Hepatocyte (in vitro differentiated cells): ENCODE measurements at regions not wholly inside any gene's neighbourhood (a gene's known extent, or its start where the extent isn't known, plus 50 kb on each side); places are given as distances from the start of the nearest gene placed in this dataset.

ENCODE experiments used
- DNase-seq: peaks from one replicate; pipeline ENCODE4 v3.0.0-alpha.2; 2016; ENCODE audit warnings: low spot score
- H2AFZ ChIP-seq: fragments of 200-600 bp; sonication (generic); 2 replicates; pipeline ENCODE4 v1.6.0; 2016; ENCODE audit warnings: antibody characterized with exemption, mild to moderate bottlenecking
- H3K27ac ChIP-seq: fragments of 200-600 bp; sonication (generic); 2 replicates; pipeline ENCODE4 v1.5.1; 2016; ENCODE audit warnings: mild to moderate bottlenecking
- H3K27me3 ChIP-seq: fragments of 200-600 bp; sonication (generic); 2 replicates; pipeline ENCODE4 v1.6.1; 2016
- H3K36me3 ChIP-seq: fragments of 200-600 bp; sonication (generic); replicated peaks from 2 replicates; pipeline ENCODE4 v1.5.1; 2016; ENCODE audit warnings: low read depth; ENCODE audit not compliant: insufficient read depth
- H3K4me1 ChIP-seq: fragments of 200-600 bp; sonication (generic); 2 replicates; pipeline ENCODE4 v1.5.1; 2016; ENCODE audit warnings: mild to moderate bottlenecking, moderate library complexity; ENCODE audit not compliant: insufficient read depth
- H3K4me2 ChIP-seq: fragments of 200-600 bp; sonication (generic); 2 replicates; pipeline ENCODE4 v1.6.0; 2016
- H3K4me3 ChIP-seq: fragments of 200-600 bp; sonication (generic); 2 replicates; pipeline ENCODE4 v1.5.1; 2016; ENCODE audit warnings: mild to moderate bottlenecking
- H3K79me2 ChIP-seq: fragments of 200-600 bp; sonication (generic); 2 replicates; pipeline ENCODE4 v1.6.0; 2017; ENCODE audit warnings: mild to moderate bottlenecking
- H3K9me2 ChIP-seq: fragments of 200-600 bp; sonication (generic); replicated peaks from 2 replicates; pipeline ENCODE4 v1.6.0; 2017; ENCODE audit warnings: mild to moderate bottlenecking; ENCODE audit not compliant: insufficient read depth
- H3K9me3 ChIP-seq: fragments of 200-600 bp; sonication (generic); 2 replicates; pipeline ENCODE4 v1.5.1; 2016; ENCODE audit warnings: low read depth, mild to moderate bottlenecking
- H4K20me1 ChIP-seq: fragments of 200-600 bp; sonication (generic); 2 replicates; pipeline ENCODE4 v1.6.0; 2016; ENCODE audit warnings: mild to moderate bottlenecking; ENCODE audit not compliant: insufficient read depth, poor library complexity, severe bottlenecking
- CTCF ChIP-seq: fragments of 200-600 bp; sonication (generic); IDR thresholded peaks from 2 replicates; pipeline ENCODE4 v1.5.1; 2016; ENCODE audit warnings: antibody characterized with exemption, mild to moderate bottlenecking; ENCODE audit not compliant: poor library complexity
- EZH2 ChIP-seq: fragments of 200-600 bp; sonication (generic); IDR thresholded peaks from 2 replicates; pipeline ENCODE4 v1.6.1; 2016; ENCODE audit warnings: antibody characterized with exemption, mild to moderate bottlenecking, borderline replicate concordance
- EZH2phosphoT487 ChIP-seq: fragments of 200-600 bp; sonication (generic); IDR thresholded peaks from one replicate; pipeline ENCODE4 v1.6.1; 2018; ENCODE audit warnings: antibody characterized with exemption, mild to moderate bottlenecking, low read depth, moderate library complexity; ENCODE audit not compliant: unreplicated experiment, severe bottlenecking
- WGBS: methylation state at CpG from one replicate; pipeline ENCODE4 v1.1.6; 2016; ENCODE audit warnings: low lambda C conversion rate; ENCODE audit errors: missing lambda C conversion rate; 5-methylcytosine and 5-hydroxymethylcytosine counted together

- H3K9me2 ChIP-seq, result no peaks in the 10 kb centered on the region
- 50% methylated on average over 2 of the region's 2 CpGs for WGBS
- H4K20me1 ChIP-seq, result no peaks in the 10 kb centered on the region
- H3K4me1 ChIP-seq, result peaks cover 9% of the 10 kb centered on the region
- TF ChIP-seq EZH2 (no peak), CTCF (no peak), EZH2phosphoT487 (no peak)
- H3K9me3 ChIP-seq, result no peaks in the 10 kb centered on the region
- no peak overlapping the region for H3K27ac ChIP-seq
- H3K4me2 ChIP-seq, result no peak overlapping the region
- H3K79me2 ChIP-seq, result no peaks in the 10 kb centered on the region
- H3K36me3 ChIP-seq, result no peaks in the 10 kb centered on the region
- no peaks in the 10 kb centered on the region for H3K27me3 ChIP-seq
- no peak for DNase-seq
- H2AFZ ChIP-seq, result no peak overlapping the region
- H3K4me3 ChIP-seq, result no peak overlapping the region
Observed at GRCh38 chr13:76680112-76680511, 206.1 kb downstream of the KCTD12 start.

GRCh38 chr13:76677043-76677442 lies 209.2 kb downstream of the KCTD12 start:
- no peaks in the 10 kb centered on the region for H3K36me3 ChIP-seq
- no peaks in the 10 kb centered on the region for H3K79me2 ChIP-seq
- H3K4me3 ChIP-seq, result no peak overlapping the region
- H3K9me3 ChIP-seq, result no peaks in the 10 kb centered on the region
- no peaks in the 10 kb centered on the region for H3K4me1 ChIP-seq
- no peak overlapping the region for H2AFZ ChIP-seq
- no peaks in the 10 kb centered on the region for H4K20me1 ChIP-seq
- no peak overlapping the region for H3K27ac ChIP-seq
- no peak overlapping the region for H3K4me2 ChIP-seq
- WGBS, result 78% methylated on average over 3 of the region's 3 CpGs
- no peak for DNase-seq
- no peak for TF ChIP-seq EZH2
- TF ChIP-seq EZH2phosphoT487, result no peak
- no peak for TF ChIP-seq CTCF
- H3K27me3 ChIP-seq, result no peaks in the 10 kb centered on the region
- H3K9me2 ChIP-seq, result no peaks in the 10 kb centered on the region

- H3K4me3 ChIP-seq, result no peak overlapping the region
- 83% methylated on average over 2 of the region's 2 CpGs for WGBS
- H3K27me3 ChIP-seq, result no peaks in the 10 kb centered on the region
- no peaks in the 10 kb centered on the region for H3K9me2 ChIP-seq
- no peaks in the 10 kb centered on the region for H4K20me1 ChIP-seq
- H3K79me2 ChIP-seq, result no peaks in the 10 kb centered on the region
- no peaks in the 10 kb centered on the region for H3K36me3 ChIP-seq
- no peak overlapping the region for H3K4me2 ChIP-seq
- peak; percentile 23 for DNase-seq
- H3K9me3 ChIP-seq, result no peaks in the 10 kb centered on the region
- peaks cover 5% of the 10 kb centered on the region for H3K4me1 ChIP-seq
- no peak overlapping the region for H3K27ac ChIP-seq
- no peak for TF ChIP-seq CTCF
- no peak for TF ChIP-seq EZH2phosphoT487
- TF ChIP-seq EZH2, result no peak
- H2AFZ ChIP-seq, result no peak overlapping the region
Observed at GRCh38 chr13:76672420-76672819, 213.8 kb downstream of the KCTD12 start.

GRCh38 chr13:76668716-76669115 lies 217.5 kb downstream of the KCTD12 start:
- no peak overlapping the region for H3K4me2 ChIP-seq
- no peaks in the 10 kb centered on the region for H3K9me3 ChIP-seq
- no peaks in the 10 kb centered on the region for H3K9me2 ChIP-seq
- H3K27me3 ChIP-seq, result no peaks in the 10 kb centered on the region
- no peaks in the 10 kb centered on the region for H3K36me3 ChIP-seq
- H2AFZ ChIP-seq, result no peak overlapping the region
- no peak for DNase-seq
- WGBS, result 78% methylated on average over 5 of the region's 5 CpGs
- peaks cover 5% of the 10 kb centered on the region for H3K4me1 ChIP-seq
- H3K4me3 ChIP-seq, result no peak overlapping the region
- H3K27ac ChIP-seq, result no peak overlapping the region
- no peaks in the 10 kb centered on the region for H4K20me1 ChIP-seq
- TF ChIP-seq CTCF, result no peak
- TF ChIP-seq EZH2, result no peak
- TF ChIP-seq EZH2phosphoT487, result no peak
- no peaks in the 10 kb centered on the region for H3K79me2 ChIP-seq
